HCT116 (cell line): ENCODE measurements at regions not wholly inside any gene's neighbourhood (a gene's known extent, or its start where the extent isn't known, plus 50 kb on each side); places are given as distances from the start of the nearest gene placed in this dataset.

ENCODE experiments used
- ATAC-seq: fragments of 200-7000 bp; cut with Tn5 transposase; 2 replicates; pipeline ENCODE4 v1.9.1; 2020; ENCODE audit warnings: mild to moderate bottlenecking, moderate library complexity
- BruUV-seq: library from RNA; stranded (reverse); fragments of 400-500 nt; replicated peaks from 2 replicates; lab custom pipeline; 2021; lab: Mats Ljungman, UMichigan
- CTCF ChIA-PET: fragments of 300-600 bp; sonication (Branson Sonifier 250); formaldehyde crosslinking; loops from one replicate; lab custom pipeline; 2021; ENCODE audit warnings: antibody characterized with exemption; lab: Charles Lee
- POLR2A ChIA-PET: fragments of 300-600, 350-600 bp; sonication (Branson Sonifier 250); formaldehyde crosslinking; loops from one replicate; lab custom pipeline; 2021; ENCODE audit warnings: antibody characterized with exemption; lab: Charles Lee
- RAD21 ChIA-PET, 2 experiments: fragments of 300-600 bp; sonication (Branson Sonifier 250); formaldehyde crosslinking; loops; one replicate each; lab custom pipeline; 2023; ENCODE audit warnings: low total read pairs in 2 of 2; ENCODE audit not compliant: uncharacterized antibody in 2 of 2, unreplicated experiment in 2 of 2, low non-redundant PET in 1 of 2; lab: Charles Lee
- DNase-seq: peaks from one replicate; pipeline ENCODE4 v3.0.0-alpha.2; 2010; ENCODE audit warnings: low read depth, low spot score
- H2AFZ ChIP-seq: fragments of 200-600 bp; shearing (Covaris generic), sonication (generic); 2 replicates; pipeline ENCODE4 v1.6.1; 2017; ENCODE audit warnings: low read depth, mixed run types, mixed read lengths, antibody characterized with exemption, low read length; ENCODE audit not compliant: poor library complexity, severe bottlenecking
- H3K27ac ChIP-seq: 2 replicates; pipeline ENCODE4 v1.5.1; 2012; ENCODE audit warnings: low read depth, low read length
- H3K27me3 ChIP-seq: fragments of 200-600 bp; sonication (generic); 2 replicates; pipeline ENCODE4 v1.6.1; 2016; ENCODE audit warnings: mixed run types, low read length, mixed read lengths; ENCODE audit not compliant: insufficient read depth
- H3K36me3 ChIP-seq, 2 experiments: fragments of 200-500 bp in 1 of 2; fragments of 200-600 bp in 1 of 2; sonication (Bioruptor generic) in 1 of 2; sonication (generic) in 1 of 2; 2 replicates each; pipeline versions ENCODE4 v1.5.1 to v1.6.1; 2014 to 2016; ENCODE audit warnings: low read length in 2 of 2, inconsistent platforms in 1 of 2, mixed read lengths in 1 of 2, mixed run types in 1 of 2; ENCODE audit not compliant: insufficient read depth in 2 of 2, control insufficient read depth in 1 of 2
- H3K4me1 ChIP-seq, 2 experiments: fragments of 200-600 bp in 1 of 2; sonication (generic) in 1 of 2; 2 replicates each; pipeline versions ENCODE4 v1.5.1 to v1.6.1; 2012 to 2017; ENCODE audit warnings: low read length in 2 of 2, inconsistent platforms in 1 of 2, mild to moderate bottlenecking in 1 of 2, mixed read lengths in 1 of 2, mixed run types in 1 of 2, moderate library complexity in 1 of 2; ENCODE audit not compliant: insufficient read depth in 2 of 2, control insufficient read depth in 1 of 2
- H3K4me2 ChIP-seq: fragments of 200-600 bp; sonication (generic); 2 replicates; pipeline ENCODE4 v1.6.1; 2017; ENCODE audit warnings: mixed run types, low read length, mixed read lengths
- H3K4me3 ChIP-seq, 2 experiments: fragments of 200-600 bp in 1 of 2; sonication (generic) in 1 of 2; replicated peaks in 1 of 2; 2 replicates each; pipeline ENCODE4 v1.5.1; 2011 to 2016; ENCODE audit warnings: low read length in 2 of 2, control low read depth in 1 of 2, low read depth in 1 of 2, mild to moderate bottlenecking in 1 of 2, mixed read lengths in 1 of 2, mixed run types in 1 of 2
- H3K79me2 ChIP-seq: fragments of 200-600 bp; sonication (generic); 2 replicates; pipeline ENCODE4 v1.6.1; 2017; ENCODE audit warnings: mild to moderate bottlenecking, mixed run types, low read length, moderate library complexity, mixed read lengths; ENCODE audit not compliant: insufficient read depth
- H3K9ac ChIP-seq: fragments of 200-600 bp; sonication (generic); 2 replicates; pipeline ENCODE4 v1.6.1; 2016; ENCODE audit warnings: low read length, mixed read lengths
- H3K9me2 ChIP-seq: fragments of 200-600 bp; sonication (generic), shearing (Covaris generic); 2 replicates; pipeline ENCODE4 v1.6.1; 2017; ENCODE audit warnings: mixed run types, mild to moderate bottlenecking, moderate library complexity; ENCODE audit not compliant: insufficient read depth
- H3K9me3 ChIP-seq, 2 experiments: fragments of 200-500 bp in 1 of 2; fragments of 200-600 bp in 1 of 2; sonication (Bioruptor generic) in 1 of 2; sonication (generic) in 1 of 2; 2 replicates each; pipeline ENCODE4 v1.6.1; 2014 to 2017; ENCODE audit warnings: low read length in 2 of 2, mixed read lengths in 2 of 2, inconsistent platforms in 1 of 2, low read depth in 1 of 2, mild to moderate bottlenecking in 1 of 2, mixed run types in 1 of 2, moderate library complexity in 1 of 2; ENCODE audit not compliant: control insufficient read depth in 1 of 2, insufficient read depth in 1 of 2
- H4K20me1 ChIP-seq: fragments of 200-600 bp; sonication (generic), shearing (Covaris generic); 2 replicates; pipeline ENCODE4 v1.6.1; 2017; ENCODE audit warnings: mixed run types, mild to moderate bottlenecking, moderate library complexity; ENCODE audit not compliant: insufficient read depth
- CEBPB ChIP-seq: IDR thresholded peaks from 2 replicates; pipeline ENCODE4 v1.6.1; 2012; ENCODE audit warnings: low read depth
- EGR1 ChIP-seq: IDR thresholded peaks from 2 replicates; pipeline ENCODE4 v1.6.1; 2012; ENCODE audit warnings: low read depth
- ELF1 ChIP-seq: IDR thresholded peaks from 2 replicates; pipeline ENCODE4 v1.6.1; 2012; ENCODE audit warnings: low read depth, borderline replicate concordance
- EZH2 ChIP-seq: fragments of 200-600 bp; sonication (generic); IDR thresholded peaks from 2 replicates; pipeline ENCODE4 v1.6.1; 2017; ENCODE audit warnings: antibody characterized with exemption, mixed run types
- FOSL1 ChIP-seq: IDR thresholded peaks from 2 replicates; pipeline ENCODE4 v1.6.1; 2012; ENCODE audit warnings: low read depth
- JUND ChIP-seq: IDR thresholded peaks from 2 replicates; pipeline ENCODE4 v1.6.1; 2012
- POLR2A ChIP-seq: IDR thresholded peaks from 2 replicates; pipeline ENCODE4 v1.7.0; 2011; ENCODE audit warnings: borderline replicate concordance; ENCODE audit not compliant: insufficient read depth, insufficient read length; ENCODE audit errors: extremely low read depth
- RAD21 ChIP-seq: IDR thresholded peaks from 2 replicates; pipeline ENCODE4 v1.6.1; 2012; ENCODE audit warnings: low read depth, mild to moderate bottlenecking
- SIN3A ChIP-seq: IDR thresholded peaks from 2 replicates; pipeline ENCODE4 v1.6.1; 2012; ENCODE audit warnings: low read depth
- SRF ChIP-seq: IDR thresholded peaks from 2 replicates; pipeline ENCODE4 v1.6.1; 2012; ENCODE audit warnings: low read depth
- TCF7L2 ChIP-seq: IDR thresholded peaks from 2 replicates; pipeline ENCODE4 v1.7.0; 2011; ENCODE audit warnings: borderline replicate concordance, inconsistent platforms; ENCODE audit not compliant: insufficient read depth, insufficient read length; ENCODE audit errors: extremely low read depth
- YY1 ChIP-seq: IDR thresholded peaks from 2 replicates; pipeline ENCODE4 v1.6.1; 2011; ENCODE audit warnings: low read length, low read depth, moderate library complexity, mild to moderate bottlenecking; ENCODE audit not compliant: insufficient replicate concordance; ENCODE audit errors: extremely low read depth
- ZFX ChIP-seq: fragments of 450-650 bp; IDR thresholded peaks from 2 replicates; pipeline ENCODE4 v1.6.1; 2017
- intact Hi-C: fragments of 100-400 bp; cut with micrococcal nuclease; formaldehyde crosslinking; loops from 2 replicates; pipeline ENCODE4 v1.10.0; 2022
- TF ChIP-seq, protein P1 (sequence below): IDR thresholded peaks from 2 replicates; pipeline ENCODE4 v1.6.1; 2011; ENCODE audit warnings: mild to moderate bottlenecking, low read length, moderate library complexity; ENCODE audit not compliant: insufficient replicate concordance; ENCODE audit errors: extremely low read depth
- TF ChIP-seq, protein P2 (sequence below): IDR thresholded peaks from 2 replicates; pipeline ENCODE4 v1.6.1; 2012

DNA sequence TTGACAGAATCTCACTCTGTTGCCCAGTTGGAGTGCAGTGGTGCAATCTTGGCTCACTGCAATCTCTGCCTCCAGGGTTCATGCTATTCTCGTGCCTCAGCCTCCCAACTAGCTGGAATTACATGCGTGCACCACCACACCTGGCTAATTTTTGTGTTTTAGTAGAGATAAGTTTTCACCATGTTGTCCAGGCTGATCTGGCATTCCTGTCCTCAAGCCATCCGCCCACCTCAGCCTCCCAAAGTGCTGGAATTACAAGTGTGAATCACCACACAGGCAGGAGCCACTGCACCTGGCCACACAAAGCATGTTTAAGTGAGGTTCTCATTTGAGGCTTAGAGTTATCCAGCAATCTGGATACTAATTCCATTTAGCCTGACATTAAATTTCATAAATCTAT lies 180.9 kb upstream of the GRID2 start (continued):
- TF ChIP-seq, protein P1, sequence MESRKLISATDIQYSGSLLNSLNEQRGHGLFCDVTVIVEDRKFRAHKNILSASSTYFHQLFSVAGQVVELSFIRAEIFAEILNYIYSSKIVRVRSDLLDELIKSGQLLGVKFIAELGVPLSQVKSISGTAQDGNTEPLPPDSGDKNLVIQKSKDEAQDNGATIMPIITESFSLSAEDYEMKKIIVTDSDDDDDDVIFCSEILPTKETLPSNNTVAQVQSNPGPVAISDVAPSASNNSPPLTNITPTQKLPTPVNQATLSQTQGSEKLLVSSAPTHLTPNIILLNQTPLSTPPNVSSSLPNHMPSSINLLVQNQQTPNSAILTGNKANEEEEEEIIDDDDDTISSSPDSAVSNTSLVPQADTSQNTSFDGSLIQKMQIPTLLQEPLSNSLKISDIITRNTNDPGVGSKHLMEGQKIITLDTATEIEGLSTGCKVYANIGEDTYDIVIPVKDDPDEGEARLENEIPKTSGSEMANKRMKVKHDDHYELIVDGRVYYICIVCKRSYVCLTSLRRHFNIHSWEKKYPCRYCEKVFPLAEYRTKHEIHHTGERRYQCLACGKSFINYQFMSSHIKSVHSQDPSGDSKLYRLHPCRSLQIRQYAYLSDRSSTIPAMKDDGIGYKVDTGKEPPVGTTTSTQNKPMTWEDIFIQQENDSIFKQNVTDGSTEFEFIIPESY, result no peak
- TF ChIP-seq JUND, result no peak
- TF ChIP-seq, protein P2, sequence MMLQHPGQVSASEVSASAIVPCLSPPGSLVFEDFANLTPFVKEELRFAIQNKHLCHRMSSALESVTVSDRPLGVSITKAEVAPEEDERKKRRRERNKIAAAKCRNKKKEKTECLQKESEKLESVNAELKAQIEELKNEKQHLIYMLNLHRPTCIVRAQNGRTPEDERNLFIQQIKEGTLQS, result no peak
- TF ChIP-seq TCF7L2, result no peak
- no peak for TF ChIP-seq EZH2
- TF ChIP-seq EGR1, result no peak
- TF ChIP-seq ELF1, result no peak
- TF ChIP-seq RAD21, result no peak

DNA sequence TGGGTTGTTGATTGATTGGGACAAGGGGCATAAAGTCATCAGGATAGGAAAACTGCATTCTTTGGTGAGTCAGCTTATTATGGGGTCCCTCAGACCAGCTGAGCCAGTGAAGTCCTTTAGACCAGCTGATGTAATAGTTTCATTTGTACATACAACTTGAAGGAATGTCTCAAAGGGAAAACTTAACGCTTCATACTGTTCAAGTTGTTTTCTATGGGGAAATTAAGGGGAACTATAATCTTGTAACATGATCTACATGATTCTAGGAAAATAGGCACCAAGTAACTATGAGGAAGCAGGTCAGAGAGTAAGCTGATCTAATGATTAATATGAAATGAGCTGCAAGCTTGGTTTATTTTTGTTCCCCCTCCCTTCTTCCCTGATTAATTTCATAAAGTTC lies 175.1 kb upstream of the GRID2 start:
- H3K9ac ChIP-seq, result no peak overlapping the region
- no peak for TF ChIP-seq POLR2A
- no peak for TF ChIP-seq SRF
- TF ChIP-seq FOSL1, result no peak
- no peak for TF ChIP-seq CEBPB
- TF ChIP-seq YY1, result no peak
- no peak for TF ChIP-seq SIN3A
- no peak for TF ChIP-seq JUND
- no peak for TF ChIP-seq EZH2
- no peak for TF ChIP-seq ZFX
- H3K9me2 ChIP-seq, result no peaks in the 10 kb centered on the region
- no peaks in the 10 kb centered on the region for H3K4me1 ChIP-seq
- H3K79me2 ChIP-seq, result no peaks in the 10 kb centered on the region
- no peak overlapping the region for H3K4me2 ChIP-seq
- H4K20me1 ChIP-seq, result no peaks in the 10 kb centered on the region
- ATAC-seq (no peak), DNase-seq (no peak)
- H3K36me3 ChIP-seq, result no peaks in the 10 kb centered on the region
- no peak overlapping the region for H2AFZ ChIP-seq
- intact Hi-C loops, result no loop called here
- POLR2A ChIA-PET, result no interaction called here
- CTCF ChIA-PET, result no interaction called here
- BruUV-seq, result no TSS peak
- RAD21 ChIA-PET, result no interaction called here
- no peaks in the 10 kb centered on the region for H3K27me3 ChIP-seq
- no peak overlapping the region for H3K4me3 ChIP-seq
- H3K9me3 ChIP-seq, result no peaks in the 10 kb centered on the region
- H3K27ac ChIP-seq, result no peak overlapping the region
